DOHH2 (cell line): ENCODE measurements at regions not wholly inside any gene's neighbourhood (a gene's known extent, or its start where the extent isn't known, plus 50 kb on each side); places are given as distances from the start of the nearest gene placed in this dataset.

Source experiments
- H3F3A ChIP-seq: fragments of 200-600 bp; sonication (generic), shearing (Covaris generic); 2 replicates; pipeline ENCODE4 v1.6.0; 2016; ENCODE audit warnings: antibody characterized with exemption, mild to moderate bottlenecking; ENCODE audit not compliant: control insufficient read depth, insufficient read depth
- H3K27ac ChIP-seq: fragments of 200-600 bp; sonication (generic); 2 replicates; pipeline ENCODE4 v1.5.1; 2014; ENCODE audit warnings: low read depth, mild to moderate bottlenecking, low read length, moderate library complexity
- H3K27me3 ChIP-seq: fragments of 200-600 bp; sonication (generic); 2 replicates; pipeline ENCODE4 v1.6.1; 2014; ENCODE audit warnings: mild to moderate bottlenecking, low read length, mixed read lengths; ENCODE audit not compliant: control insufficient read depth
- H3K36me3 ChIP-seq: fragments of 200-600 bp; sonication (generic); 2 replicates; pipeline ENCODE4 v1.6.1; 2014; ENCODE audit warnings: mild to moderate bottlenecking, low read length, moderate library complexity, mixed read lengths; ENCODE audit not compliant: control insufficient read depth
- H3K4me1 ChIP-seq: fragments of 200-600 bp; sonication (generic); 2 replicates; pipeline ENCODE4 v1.6.1; 2014; ENCODE audit warnings: mild to moderate bottlenecking, low read length, mixed read lengths; ENCODE audit not compliant: control insufficient read depth
- H3K4me2 ChIP-seq: fragments of 200-600 bp; sonication (generic); 2 replicates; pipeline ENCODE4 v1.6.0; 2014; ENCODE audit warnings: mild to moderate bottlenecking, low read length, moderate library complexity
- H3K4me3 ChIP-seq: fragments of 200-600 bp; sonication (generic); 2 replicates; pipeline ENCODE4 v1.5.1; 2014; ENCODE audit warnings: mild to moderate bottlenecking, low read length, mixed read lengths
- H3K79me2 ChIP-seq: fragments of 200-600 bp; sonication (generic); 2 replicates; pipeline ENCODE4 v1.6.1; 2014; ENCODE audit warnings: mild to moderate bottlenecking, low read length, mixed read lengths; ENCODE audit not compliant: control insufficient read depth
- H3K9me2 ChIP-seq: fragments of 200-600 bp; sonication (generic); replicated peaks from 2 replicates; pipeline ENCODE4 v1.6.1; 2014; ENCODE audit warnings: mild to moderate bottlenecking, low read length, mixed read lengths; ENCODE audit not compliant: control insufficient read depth
- H3K9me3 ChIP-seq: fragments of 200-600 bp; sonication (generic); 2 replicates; pipeline ENCODE4 v1.6.1; 2014; ENCODE audit warnings: antibody characterized with exemption, low read length, mixed read lengths; ENCODE audit not compliant: control insufficient read depth, insufficient read depth
- H4K20me1 ChIP-seq: fragments of 200-600 bp; sonication (generic); 2 replicates; pipeline ENCODE4 v1.6.0; 2014; ENCODE audit warnings: low read depth, mild to moderate bottlenecking, antibody characterized with exemption, low read length, moderate library complexity; ENCODE audit not compliant: control insufficient read depth, insufficient read depth
- EZH2phosphoT487 ChIP-seq: fragments of 200-600 bp; sonication (generic); IDR thresholded peaks from 2 replicates; pipeline ENCODE4 v1.6.1; 2017; ENCODE audit warnings: borderline replicate concordance, mild to moderate bottlenecking, antibody characterized with exemption, low read length, moderate library complexity, mixed read lengths
- TF ChIP-seq, protein P1 (sequence below): fragments of 200-600 bp; sonication (generic); IDR thresholded peaks from one replicate; pipeline ENCODE4 v1.5.1; 2014; ENCODE audit warnings: antibody characterized with exemption, mild to moderate bottlenecking, low read depth, low read length; ENCODE audit not compliant: poor library complexity, severe bottlenecking

DNA sequence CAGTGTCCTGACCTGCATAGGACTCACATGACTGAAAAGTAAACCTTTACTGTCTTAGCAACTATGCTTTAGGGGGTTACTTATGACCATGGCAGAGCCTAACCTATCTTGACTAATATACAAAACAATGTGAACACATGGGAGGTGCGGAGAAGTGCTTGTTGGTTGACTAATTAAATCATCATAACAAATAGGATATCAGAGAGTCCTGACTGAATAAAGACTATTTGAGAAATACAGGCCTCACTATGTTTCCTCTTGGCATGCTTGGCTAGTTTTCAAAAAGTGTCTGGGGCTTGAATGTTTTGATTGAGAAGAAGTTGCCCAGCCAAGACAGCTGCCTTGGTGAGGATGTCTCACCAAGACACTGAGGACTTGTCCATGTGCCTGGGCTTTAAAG is 104.4 kb upstream of the PHYHIPL start:
- no peak overlapping the region for H3K27ac ChIP-seq
- TF ChIP-seq EZH2phosphoT487: no peak
- TF ChIP-seq, protein P1, sequence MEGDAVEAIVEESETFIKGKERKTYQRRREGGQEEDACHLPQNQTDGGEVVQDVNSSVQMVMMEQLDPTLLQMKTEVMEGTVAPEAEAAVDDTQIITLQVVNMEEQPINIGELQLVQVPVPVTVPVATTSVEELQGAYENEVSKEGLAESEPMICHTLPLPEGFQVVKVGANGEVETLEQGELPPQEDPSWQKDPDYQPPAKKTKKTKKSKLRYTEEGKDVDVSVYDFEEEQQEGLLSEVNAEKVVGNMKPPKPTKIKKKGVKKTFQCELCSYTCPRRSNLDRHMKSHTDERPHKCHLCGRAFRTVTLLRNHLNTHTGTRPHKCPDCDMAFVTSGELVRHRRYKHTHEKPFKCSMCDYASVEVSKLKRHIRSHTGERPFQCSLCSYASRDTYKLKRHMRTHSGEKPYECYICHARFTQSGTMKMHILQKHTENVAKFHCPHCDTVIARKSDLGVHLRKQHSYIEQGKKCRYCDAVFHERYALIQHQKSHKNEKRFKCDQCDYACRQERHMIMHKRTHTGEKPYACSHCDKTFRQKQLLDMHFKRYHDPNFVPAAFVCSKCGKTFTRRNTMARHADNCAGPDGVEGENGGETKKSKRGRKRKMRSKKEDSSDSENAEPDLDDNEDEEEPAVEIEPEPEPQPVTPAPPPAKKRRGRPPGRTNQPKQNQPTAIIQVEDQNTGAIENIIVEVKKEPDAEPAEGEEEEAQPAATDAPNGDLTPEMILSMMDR: no peak
- no peaks in the 10 kb centered on the region; the same call in 1 of the 2 replicates for H3K9me3 ChIP-seq
- peaks cover 5% of the 10 kb centered on the region; the same call in 1 of the 2 replicates for H3K4me1 ChIP-seq
- no peaks in the 10 kb centered on the region for H4K20me1 ChIP-seq
- no peaks in the 10 kb centered on the region for H3K79me2 ChIP-seq
- H3K27me3 ChIP-seq: no peaks in the 10 kb centered on the region
- no peaks in the 10 kb centered on the region for H3K9me2 ChIP-seq
- H3K36me3 ChIP-seq: no peaks in the 10 kb centered on the region
- no peaks in the 10 kb centered on the region for H3F3A ChIP-seq
- no peak overlapping the region for H3K4me2 ChIP-seq
- no peak overlapping the region for H3K4me3 ChIP-seq

DNA sequence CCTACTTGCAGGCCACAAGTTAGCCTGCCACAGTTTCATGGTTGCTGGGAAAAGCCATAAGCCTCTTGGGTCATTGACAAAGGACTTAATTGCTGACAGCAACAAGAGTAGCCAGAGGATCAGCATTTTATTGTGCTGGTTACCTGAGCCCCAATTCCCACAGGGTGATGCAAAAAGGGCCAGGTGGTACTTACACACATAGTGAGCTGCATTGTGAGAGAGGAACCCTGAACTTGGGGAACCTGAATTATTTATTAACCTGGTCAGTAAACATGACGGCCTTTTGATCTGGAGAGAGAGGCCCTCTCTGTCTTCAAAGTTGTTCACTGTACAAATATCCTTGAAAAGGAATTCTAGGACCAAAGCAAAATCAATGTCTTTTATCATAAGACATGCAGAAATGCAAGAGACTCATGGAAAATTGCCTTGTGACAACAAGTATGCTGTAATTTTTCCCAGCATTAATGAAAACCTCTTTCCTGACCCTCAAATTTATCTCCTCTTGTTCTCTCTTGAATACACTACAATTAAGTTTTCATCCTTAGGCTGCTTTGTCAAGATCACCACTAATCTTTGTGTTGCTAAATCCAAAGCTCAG is 102.9 kb upstream of the PHYHIPL start:
- no peaks in the 10 kb centered on the region for H3K27me3 ChIP-seq
- no peaks in the 10 kb centered on the region for H3K36me3 ChIP-seq
- TF ChIP-seq EZH2phosphoT487: no peak
- TF ChIP-seq, protein P1: no peak
- no peaks in the 10 kb centered on the region for H3K79me2 ChIP-seq
- H3K4me1 ChIP-seq: peaks cover 5% of the 10 kb centered on the region; the same call in 1 of the 2 replicates
- no peak overlapping the region for H3K4me2 ChIP-seq
- no peaks in the 10 kb centered on the region for H3K9me2 ChIP-seq
- H3K27ac ChIP-seq: no peak overlapping the region
- H3K9me3 ChIP-seq: no peaks in the 10 kb centered on the region; the same call in 1 of the 2 replicates
- H3F3A ChIP-seq: no peaks in the 10 kb centered on the region
- no peak overlapping the region for H3K4me3 ChIP-seq
- no peaks in the 10 kb centered on the region for H4K20me1 ChIP-seq

DNA sequence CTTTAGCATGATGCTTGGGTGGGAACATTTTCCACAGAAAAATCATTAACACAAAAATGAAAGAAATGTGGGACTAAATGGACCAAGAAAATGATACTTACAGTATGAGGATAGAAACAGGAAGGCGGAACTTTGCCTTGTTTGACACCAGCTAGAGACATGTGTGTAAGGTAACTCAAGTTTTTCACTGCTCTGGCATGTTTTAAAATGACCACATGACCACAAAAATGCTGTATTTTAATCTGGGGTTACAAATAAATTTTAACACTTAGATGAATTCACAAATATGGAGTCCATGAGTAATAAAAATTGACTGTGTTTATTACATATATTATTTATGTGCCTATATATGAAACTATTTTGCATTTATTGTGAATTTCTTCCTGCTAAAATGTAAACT is 100.9 kb upstream of the PHYHIPL start:
- Histone ChIP-seq H3K9me2 (no peaks in the 10 kb centered on the region), H3K4me1 (peaks cover 5% of the 10 kb centered on the region; the same call in 1 of the 2 replicates), H3F3A (no peaks in the 10 kb centered on the region), H4K20me1 (no peaks in the 10 kb centered on the region), H3K27me3 (no peaks in the 10 kb centered on the region), H3K4me3 (no peak overlapping the region), H3K4me2 (no peak overlapping the region), H3K27ac (no peak overlapping the region), H3K9me3 (no peaks in the 10 kb centered on the region), H3K79me2 (no peaks in the 10 kb centered on the region), H3K36me3 (no peaks in the 10 kb centered on the region)
- TF ChIP-seq, protein P1: no peak
- TF ChIP-seq EZH2phosphoT487: no peak
